RKO (cell line): ENCODE measurements at regions not wholly inside any gene's neighbourhood (a gene's known extent, or its start where the extent isn't known, plus 50 kb on each side); places are given as distances from the start of the nearest gene placed in this dataset.

Experiments used
- DNase-seq: peaks from one replicate; pipeline ENCODE4 v3.0.0-alpha.2; 2016; ENCODE audit warnings: low spot score

- DNase-seq, result no peak
Measured at GRCh38 chr1:188050250-188050649, 1221.5 kb downstream of the PLA2G4A start.

GRCh38 chr1:188056011-188056410 is 1227.3 kb downstream of the PLA2G4A start:
- DNase-seq, result no peak

GRCh38 chr1:188058801-188059200 is 1230.1 kb downstream of the PLA2G4A start:
- DNase-seq, result no peak

GRCh38 chr1:188061881-188062280 is 1233.1 kb downstream of the PLA2G4A start:
- DNase-seq, result no peak

GRCh38 chr1:188062456-188062855 is 1233.7 kb downstream of the PLA2G4A start:
- DNase-seq, result no peak

GRCh38 chr1:188065917-188066316 is 1237.2 kb downstream of the PLA2G4A start:
- no peak for DNase-seq

GRCh38 chr1:188070848-188071247 is 1242.1 kb downstream of the PLA2G4A start:
- no peak for DNase-seq

- no peak for DNase-seq
Measured at GRCh38 chr1:188089015-188089414, 1260.3 kb downstream of the PLA2G4A start.

- no peak for DNase-seq
Measured at GRCh38 chr1:188089461-188089860, 1260.7 kb downstream of the PLA2G4A start.

GRCh38 chr1:188096521-188096920 is 1267.8 kb downstream of the PLA2G4A start:
- no peak for DNase-seq

GRCh38 chr1:188117436-188117835 is 1288.7 kb downstream of the PLA2G4A start:
- no peak for DNase-seq

- DNase-seq, result no peak
Measured at GRCh38 chr1:188122646-188123045, 1293.9 kb downstream of the PLA2G4A start.

- DNase-seq, result no peak
Measured at GRCh38 chr1:188127507-188127906, 1298.8 kb downstream of the PLA2G4A start.

- DNase-seq, result no peak
Measured at GRCh38 chr1:188128761-188129160, 1300.0 kb downstream of the PLA2G4A start.

GRCh38 chr1:188129856-188130838 is 1301.4 kb downstream of the PLA2G4A start:
- no peak for DNase-seq

GRCh38 chr1:188137221-188137620 is 1308.5 kb downstream of the PLA2G4A start:
- no peak for DNase-seq

GRCh38 chr1:188140958-188141357 is 1312.2 kb downstream of the PLA2G4A start:
- no peak for DNase-seq

GRCh38 chr1:188154196-188154595 is 1325.4 kb downstream of the PLA2G4A start:
- DNase-seq, result no peak

GRCh38 chr1:188154761-188155160 is 1326.0 kb downstream of the PLA2G4A start:
- no peak for DNase-seq

GRCh38 chr1:188155261-188155660 is 1326.5 kb downstream of the PLA2G4A start:
- DNase-seq, result no peak

- no peak for DNase-seq
Measured at GRCh38 chr1:188164459-188164858, 1335.7 kb downstream of the PLA2G4A start.

- DNase-seq, result no peak
Measured at GRCh38 chr1:188166654-188167053, 1337.9 kb downstream of the PLA2G4A start.

- DNase-seq, result no peak
Measured at GRCh38 chr1:188169971-188170370, 1341.2 kb downstream of the PLA2G4A start.

GRCh38 chr1:188170411-188170810 is 1341.7 kb downstream of the PLA2G4A start:
- DNase-seq, result no peak
